ENCODE measurements at regions not wholly inside any gene's neighbourhood (a gene's known extent, or its start where the extent isn't known, plus 50 kb on each side); places are given as distances from the start of the nearest gene placed in this dataset.
A peak's percentile ranks its signal among the peaks of the same experiment; 100 is the strongest.
"Not testable (repeated sequence)": the region's sequence is repeated elsewhere in the genome, so short reads cannot be mapped to it uniquely, and the experiment has no call there.

GRCh38 chr4:189631568-189631916, 309.1 kb upstream of the FRG1 start:
- not testable (repeated sequence) for H3K36me3 ChIP-seq (ENCODE audit: control insufficient read depth, insufficient read depth, low read length); H3K4me3 ChIP-seq (ENCODE audit: low read length); DNase-seq; H3K9me3 ChIP-seq (replicated peaks; ENCODE audit: control insufficient read depth, low read depth, low read length); H3K27ac ChIP-seq (ENCODE audit: low read length); H3K4me1 ChIP-seq (ENCODE audit: control insufficient read depth, insufficient read depth, low read length); H3K27me3 ChIP-seq (ENCODE audit: control insufficient read depth, insufficient read depth, low read length)
- WGBS (ENCODE audit: insufficient coverage) = 79% methylated on average over 6 of the region's 9 CpGs

DNA sequence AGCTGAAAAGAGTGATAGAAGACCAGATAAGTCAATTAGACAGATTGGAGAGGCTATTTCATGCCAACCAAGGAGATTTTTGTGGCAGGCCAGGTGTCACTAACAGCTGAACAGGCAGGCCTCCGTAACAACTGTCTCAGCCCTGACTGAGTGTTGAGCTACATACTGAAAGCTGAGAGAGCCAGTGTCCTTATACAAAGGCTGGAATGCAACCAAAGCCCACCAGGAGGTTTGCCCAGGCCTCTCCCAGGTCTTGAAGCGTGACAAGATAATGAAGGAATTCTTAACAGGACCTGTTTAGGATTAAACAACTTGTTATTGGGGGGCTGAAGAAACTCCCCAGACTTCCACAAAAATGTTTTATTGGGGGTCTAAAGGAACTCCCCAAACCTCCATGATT, 290.2 kb upstream of the FRG1 start:
- H3K9me3 ChIP-seq (replicated peaks; ENCODE audit: control insufficient read depth, low read depth, low read length); H3K27me3 ChIP-seq (ENCODE audit: control insufficient read depth, insufficient read depth, low read length); H3K27ac ChIP-seq (ENCODE audit: low read length); H3K4me1 ChIP-seq (ENCODE audit: control insufficient read depth, insufficient read depth, low read length); H3K36me3 ChIP-seq (ENCODE audit: control insufficient read depth, insufficient read depth, low read length); H3K4me3 ChIP-seq (ENCODE audit: low read length): not testable (repeated sequence)
- peak; percentile 21 for DNase-seq
- 80% methylated on average over 1 of the region's 2 CpGs for WGBS (ENCODE audit: insufficient coverage)

DNA sequence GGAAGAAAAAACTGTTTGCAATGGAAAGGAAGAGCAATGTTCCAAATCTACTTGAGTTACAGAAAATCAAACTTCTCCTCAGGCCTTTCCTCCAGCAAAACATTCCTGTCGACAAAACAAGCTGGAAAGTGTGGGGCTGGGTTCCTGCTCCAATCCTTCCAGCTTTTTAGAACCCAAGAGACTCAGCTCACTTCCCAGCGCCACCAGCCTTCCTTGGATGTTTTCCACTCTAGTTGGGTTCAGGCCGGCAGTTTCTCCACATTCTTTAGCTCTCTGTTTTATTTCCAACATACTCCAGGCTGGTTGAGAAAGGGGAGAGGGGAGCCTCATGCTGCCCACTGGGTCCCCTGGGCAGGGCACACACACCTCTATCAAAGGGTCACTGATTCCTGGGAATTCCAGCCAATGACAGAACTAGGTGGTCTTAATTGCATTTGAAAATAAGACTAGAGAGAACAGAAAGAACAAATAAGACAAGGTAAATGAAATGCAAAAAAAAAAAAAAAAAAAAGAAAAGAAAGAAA, 287.5 kb upstream of the FRG1 start:
- not testable (repeated sequence) for H3K36me3 ChIP-seq (ENCODE audit: control insufficient read depth, insufficient read depth, low read length); DNase-seq; H3K9me3 ChIP-seq (replicated peaks; ENCODE audit: control insufficient read depth, low read depth, low read length); H3K27me3 ChIP-seq (ENCODE audit: control insufficient read depth, insufficient read depth, low read length); H3K27ac ChIP-seq (ENCODE audit: low read length); H3K4me1 ChIP-seq (ENCODE audit: control insufficient read depth, insufficient read depth, low read length); H3K4me3 ChIP-seq (ENCODE audit: low read length)
- no CpG with 5 or more reads among the region's 3 CpGs for WGBS (ENCODE audit: insufficient coverage)

GRCh38 chr4:189653983-189654382, 286.7 kb upstream of the FRG1 start:
- not testable (repeated sequence) for H3K4me3 ChIP-seq (ENCODE audit: low read length); H3K9me3 ChIP-seq (replicated peaks; ENCODE audit: control insufficient read depth, low read depth, low read length); H3K27ac ChIP-seq (ENCODE audit: low read length); H3K27me3 ChIP-seq (ENCODE audit: control insufficient read depth, insufficient read depth, low read length); H3K4me1 ChIP-seq (ENCODE audit: control insufficient read depth, insufficient read depth, low read length); H3K36me3 ChIP-seq (ENCODE audit: control insufficient read depth, insufficient read depth, low read length); DNase-seq
- WGBS (ENCODE audit: insufficient coverage) = no CpG with 5 or more reads among the region's 7 CpGs

DNA sequence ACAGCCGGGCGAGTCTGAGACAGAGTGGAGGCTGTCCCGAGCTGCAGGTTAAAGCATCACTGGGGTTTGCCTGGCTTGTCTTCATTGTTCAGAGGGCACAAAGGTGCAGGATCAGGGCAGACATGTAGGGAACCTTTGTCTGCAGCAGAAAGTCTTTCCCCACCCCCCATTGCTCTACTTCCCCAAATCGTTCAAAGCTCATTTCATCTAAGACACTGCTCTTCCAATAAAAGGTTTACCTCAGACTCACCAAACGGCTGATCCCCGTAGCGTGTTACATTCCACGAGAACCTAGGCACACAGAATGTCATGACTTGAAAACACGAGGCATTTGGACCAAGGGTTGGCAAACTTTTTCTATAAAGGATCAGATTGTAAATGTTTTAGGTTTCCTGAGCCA, 286.3 kb upstream of the FRG1 start:
- DNase-seq; H3K36me3 ChIP-seq (ENCODE audit: control insufficient read depth, insufficient read depth, low read length); H3K4me3 ChIP-seq (ENCODE audit: low read length); H3K27ac ChIP-seq (ENCODE audit: low read length); H3K9me3 ChIP-seq (replicated peaks; ENCODE audit: control insufficient read depth, low read depth, low read length); H3K4me1 ChIP-seq (ENCODE audit: control insufficient read depth, insufficient read depth, low read length); H3K27me3 ChIP-seq (ENCODE audit: control insufficient read depth, insufficient read depth, low read length): not testable (repeated sequence)
- 63% methylated on average over 1 of the region's 9 CpGs for WGBS (ENCODE audit: insufficient coverage)

GRCh38 chr4:189655817-189656216, 284.9 kb upstream of the FRG1 start:
- H3K9me3 ChIP-seq (replicated peaks; ENCODE audit: control insufficient read depth, low read depth, low read length); DNase-seq; H3K4me1 ChIP-seq (ENCODE audit: control insufficient read depth, insufficient read depth, low read length); H3K4me3 ChIP-seq (ENCODE audit: low read length); H3K36me3 ChIP-seq (ENCODE audit: control insufficient read depth, insufficient read depth, low read length); H3K27me3 ChIP-seq (ENCODE audit: control insufficient read depth, insufficient read depth, low read length); H3K27ac ChIP-seq (ENCODE audit: low read length): not testable (repeated sequence)
- WGBS (ENCODE audit: insufficient coverage) = 78% methylated on average over 5 of the region's 8 CpGs

GRCh38 chr4:189656641-189657040, 284.0 kb upstream of the FRG1 start:
- no peak overlapping the region for H3K4me3 ChIP-seq (ENCODE audit: low read length)
- no CpG with 5 or more reads among the region's 10 CpGs for WGBS (ENCODE audit: insufficient coverage)
- no peak overlapping the region for H3K27ac ChIP-seq (ENCODE audit: low read length)
- peaks cover 9% of the 10 kb centered on the region for H3K4me1 ChIP-seq (ENCODE audit: control insufficient read depth, insufficient read depth, low read length)
- peak; percentile 82 for DNase-seq
- no peaks in the 10 kb centered on the region for H3K27me3 ChIP-seq (ENCODE audit: control insufficient read depth, insufficient read depth, low read length)
- H3K36me3 ChIP-seq (ENCODE audit: control insufficient read depth, insufficient read depth, low read length) = no peaks in the 10 kb centered on the region
- no peaks in the 10 kb centered on the region for H3K9me3 ChIP-seq (replicated peaks; ENCODE audit: control insufficient read depth, low read depth, low read length)

DNA sequence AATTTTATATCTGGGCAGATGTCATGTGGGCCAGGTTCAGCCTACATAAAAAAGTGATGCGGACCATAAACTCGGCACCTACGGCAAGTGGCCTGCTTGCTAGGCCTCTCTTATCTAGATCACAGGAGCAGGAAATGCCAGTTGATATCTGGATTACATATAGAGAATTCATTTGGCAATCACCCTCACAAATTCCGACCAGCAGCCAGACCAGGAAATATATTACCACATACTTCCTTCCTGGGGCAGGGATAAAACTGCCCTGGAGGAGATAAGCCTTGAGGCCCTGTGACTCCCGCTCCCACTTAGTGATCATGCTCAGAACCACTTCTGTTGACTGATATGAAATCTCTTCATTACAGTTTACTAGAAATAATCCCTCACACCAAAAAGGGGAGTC, 282.4 kb upstream of the FRG1 start:
- not testable (repeated sequence) for H3K27me3 ChIP-seq (ENCODE audit: control insufficient read depth, insufficient read depth, low read length); H3K27ac ChIP-seq (ENCODE audit: low read length); H3K36me3 ChIP-seq (ENCODE audit: control insufficient read depth, insufficient read depth, low read length); DNase-seq; H3K4me3 ChIP-seq (ENCODE audit: low read length); H3K9me3 ChIP-seq (replicated peaks; ENCODE audit: control insufficient read depth, low read depth, low read length); H3K4me1 ChIP-seq (ENCODE audit: control insufficient read depth, insufficient read depth, low read length)
- WGBS (ENCODE audit: insufficient coverage) = no CpG with 5 or more reads among the region's 5 CpGs

DNA sequence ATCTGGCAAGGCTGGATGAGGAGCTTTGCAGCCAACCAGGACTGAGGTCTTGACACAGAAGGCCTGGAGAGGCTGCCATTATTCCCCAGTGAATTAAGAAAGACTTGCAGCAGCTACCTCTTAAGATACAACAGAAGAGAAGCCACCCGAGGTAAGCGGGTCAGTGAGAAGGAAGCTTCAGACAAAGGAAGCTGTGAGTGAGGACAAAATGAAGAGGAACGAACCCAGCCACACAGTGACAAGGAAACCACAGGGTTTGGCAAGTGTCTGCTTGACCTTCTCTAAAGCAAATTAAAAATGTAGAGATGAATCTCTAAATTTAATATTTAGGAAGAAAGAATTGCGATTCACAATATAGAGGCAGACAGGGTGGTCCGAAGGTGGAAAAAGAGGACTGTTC, 281.8 kb upstream of the FRG1 start:
- not testable (repeated sequence) for H3K27ac ChIP-seq (ENCODE audit: low read length); H3K4me1 ChIP-seq (ENCODE audit: control insufficient read depth, insufficient read depth, low read length); H3K36me3 ChIP-seq (ENCODE audit: control insufficient read depth, insufficient read depth, low read length); H3K4me3 ChIP-seq (ENCODE audit: low read length); H3K9me3 ChIP-seq (replicated peaks; ENCODE audit: control insufficient read depth, low read depth, low read length); DNase-seq; H3K27me3 ChIP-seq (ENCODE audit: control insufficient read depth, insufficient read depth, low read length)
- no CpG with 5 or more reads among the region's 5 CpGs for WGBS (ENCODE audit: insufficient coverage)

DNA sequence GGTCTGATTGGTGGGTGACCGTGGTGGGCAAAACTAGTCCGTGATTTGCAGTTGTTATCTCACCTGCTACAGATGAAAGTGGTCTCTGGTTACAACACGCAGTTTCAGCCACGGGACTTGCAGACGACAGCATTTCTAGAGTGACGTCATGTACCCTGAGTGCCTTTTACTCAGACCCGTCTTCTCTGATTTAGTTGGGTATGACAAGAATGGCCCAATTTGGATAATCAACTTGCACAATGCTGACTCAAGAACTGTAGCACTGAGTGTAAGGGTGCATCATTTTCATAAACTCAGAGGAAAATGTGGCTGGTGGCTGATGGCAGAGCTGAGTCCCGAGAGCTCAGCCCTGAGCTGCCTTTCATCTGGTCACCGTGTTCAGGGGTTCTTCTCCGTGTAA, 281.4 kb upstream of the FRG1 start:
- DNase-seq = no peak

DNA sequence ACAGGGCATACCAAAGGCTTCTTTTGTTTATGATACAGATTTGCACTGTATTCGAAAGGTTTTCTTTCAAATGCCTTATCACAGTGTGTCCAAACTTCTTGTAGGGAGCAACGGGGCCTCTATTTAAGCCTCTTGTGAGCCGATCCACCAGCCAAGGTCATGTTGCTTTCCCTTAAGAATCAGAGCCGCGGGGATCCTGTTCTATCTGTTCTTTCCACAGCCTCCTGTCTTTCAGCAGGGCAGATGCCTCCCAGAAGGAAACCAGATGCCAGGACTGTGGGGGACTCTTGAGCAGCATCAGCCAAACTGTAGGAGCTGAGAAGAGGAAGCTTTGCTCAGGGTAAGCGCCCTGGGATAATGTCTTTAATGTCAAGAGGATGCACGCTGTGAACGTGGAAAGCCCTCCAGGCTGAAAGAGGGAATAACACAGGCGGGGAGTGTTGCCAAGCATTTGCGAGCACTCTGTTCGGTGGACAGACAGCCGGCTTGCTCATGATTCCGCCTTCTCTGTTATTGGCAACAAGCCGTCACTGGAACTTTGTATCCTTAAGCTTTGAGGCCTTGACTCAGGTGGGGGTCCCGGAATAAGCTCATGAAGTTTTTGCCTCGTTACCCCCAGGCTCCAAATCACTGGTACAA, 279.8 kb upstream of the FRG1 start:
- Histone ChIP-seq H3K27me3 (ENCODE audit: control insufficient read depth, insufficient read depth, low read length) (no peaks in the 10 kb centered on the region), H3K36me3 (ENCODE audit: control insufficient read depth, insufficient read depth, low read length) (no peaks in the 10 kb centered on the region), H3K4me3 (ENCODE audit: low read length) (no peak overlapping the region), H3K4me1 (ENCODE audit: control insufficient read depth, insufficient read depth, low read length) (peaks cover 9% of the 10 kb centered on the region), H3K27ac (ENCODE audit: low read length) (no peak overlapping the region), H3K9me3 (replicated peaks; ENCODE audit: control insufficient read depth, low read depth, low read length) (peaks cover 4% of the 10 kb centered on the region)
- 44% methylated on average over 9 of the region's 16 CpGs for WGBS (ENCODE audit: insufficient coverage)
- DNase-seq = peak; percentile 51

More for the DNA sequence above, 281.4 kb upstream of the FRG1 start:
- peaks cover 9% of the 10 kb centered on the region for H3K4me1 ChIP-seq (ENCODE audit: control insufficient read depth, insufficient read depth, low read length)
- 77% methylated on average over 5 of the region's 10 CpGs for WGBS (ENCODE audit: insufficient coverage)
- peaks cover 4% of the 10 kb centered on the region for H3K9me3 ChIP-seq (replicated peaks; ENCODE audit: control insufficient read depth, low read depth, low read length)
- H3K27me3 ChIP-seq (ENCODE audit: control insufficient read depth, insufficient read depth, low read length) = no peaks in the 10 kb centered on the region
- H3K27ac ChIP-seq (ENCODE audit: low read length) = no peak overlapping the region
- no peaks in the 10 kb centered on the region for H3K36me3 ChIP-seq (ENCODE audit: control insufficient read depth, insufficient read depth, low read length)
- H3K4me3 ChIP-seq (ENCODE audit: low read length) = no peak overlapping the region
